HG03108 (cell line): ENCODE measurements at regions not wholly inside any gene's neighbourhood (a gene's known extent, or its start where the extent isn't known, plus 50 kb on each side); places are given as distances from the start of the nearest gene placed in this dataset.

Source experiments
- ATAC-seq: cut with Tn5 transposase; IDR thresholded peaks from one replicate; pipeline ENCODE4 v1.9.1; 2021; ENCODE audit warnings: moderate library complexity; ENCODE audit not compliant: unreplicated experiment

DNA sequence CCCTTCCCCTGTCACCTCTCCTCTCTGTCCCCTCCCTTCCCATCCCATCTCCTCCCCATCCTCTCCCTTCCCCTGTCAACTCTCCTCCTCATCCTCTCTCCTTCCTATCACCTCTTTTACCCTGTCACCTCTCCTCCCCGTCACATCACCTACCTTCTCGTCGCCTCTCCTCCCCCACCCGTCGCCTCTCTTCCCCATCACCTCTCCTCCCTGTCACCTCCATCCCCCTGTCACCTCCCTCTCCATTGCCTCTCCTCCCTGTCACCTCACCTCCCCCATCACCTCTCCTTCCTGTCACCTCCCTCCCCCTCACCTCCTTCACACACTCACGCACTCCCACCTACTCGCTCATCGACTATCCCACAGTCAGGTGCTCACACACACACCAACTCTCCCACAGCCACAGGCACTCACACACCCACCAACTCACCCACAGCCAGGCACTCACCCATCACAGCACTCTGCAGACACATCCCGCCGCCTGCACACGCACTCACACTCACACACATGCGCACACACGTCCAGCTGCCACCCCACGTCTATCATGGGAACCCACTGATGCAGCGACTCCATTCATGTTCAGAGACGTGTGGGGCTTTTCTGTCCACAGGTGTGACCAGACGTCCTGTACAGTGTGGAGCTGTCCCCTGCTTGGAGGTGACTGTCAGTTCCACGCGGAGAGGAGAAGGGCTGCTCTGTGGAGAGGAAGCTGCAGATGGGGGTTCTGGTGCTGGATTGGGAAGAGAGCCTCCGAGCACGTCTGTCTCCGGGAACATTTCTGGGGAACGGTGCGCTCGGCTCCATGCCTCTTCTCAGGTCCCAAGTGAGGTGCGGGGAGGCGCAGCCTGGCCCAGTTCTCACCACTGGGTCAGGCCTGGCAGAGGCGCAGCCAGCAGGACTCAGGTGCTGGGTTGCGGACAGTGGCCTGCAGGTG, 184.3 kb downstream of the TTLL2 start:
- ATAC-seq, result no peak

DNA sequence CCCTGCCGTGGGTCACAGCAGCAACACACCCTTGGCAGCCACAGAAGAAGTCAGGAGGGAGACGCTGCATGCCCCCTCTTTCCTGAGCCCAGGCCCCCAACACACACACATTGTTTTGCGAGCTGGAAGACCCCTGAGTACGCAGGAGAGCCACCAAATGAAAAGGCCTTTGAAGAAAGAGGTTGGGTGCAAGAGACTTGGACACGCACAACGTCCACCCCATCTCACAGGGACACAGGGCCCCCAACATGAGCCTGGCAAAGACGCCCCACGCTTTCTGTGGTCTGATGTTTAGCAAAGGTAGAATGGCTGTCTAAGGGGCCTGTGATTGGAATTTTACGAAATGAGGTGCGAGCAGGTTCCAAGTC, 185.0 kb downstream of the TTLL2 start:
- no peak for ATAC-seq

DNA sequence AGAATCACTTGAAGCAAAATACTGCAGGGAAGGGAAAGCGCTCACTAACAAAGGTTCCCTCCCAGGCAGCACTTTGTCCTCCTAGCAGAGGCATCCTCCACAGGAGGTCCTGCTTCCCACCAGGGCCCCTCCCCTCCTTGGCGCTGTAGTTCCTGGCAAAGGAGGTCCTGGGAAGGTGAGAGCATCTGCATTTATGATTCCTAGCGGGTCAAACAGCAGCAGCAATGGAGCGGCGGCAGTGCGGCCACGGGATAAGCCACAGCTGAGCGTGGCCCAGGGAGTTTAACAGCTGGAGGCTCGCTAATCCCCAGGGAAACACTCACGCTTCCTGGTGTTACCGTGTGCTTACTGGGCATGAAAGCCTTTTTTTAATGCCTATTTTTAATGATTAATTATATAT, 185.8 kb downstream of the TTLL2 start:
- no peak for ATAC-seq

DNA sequence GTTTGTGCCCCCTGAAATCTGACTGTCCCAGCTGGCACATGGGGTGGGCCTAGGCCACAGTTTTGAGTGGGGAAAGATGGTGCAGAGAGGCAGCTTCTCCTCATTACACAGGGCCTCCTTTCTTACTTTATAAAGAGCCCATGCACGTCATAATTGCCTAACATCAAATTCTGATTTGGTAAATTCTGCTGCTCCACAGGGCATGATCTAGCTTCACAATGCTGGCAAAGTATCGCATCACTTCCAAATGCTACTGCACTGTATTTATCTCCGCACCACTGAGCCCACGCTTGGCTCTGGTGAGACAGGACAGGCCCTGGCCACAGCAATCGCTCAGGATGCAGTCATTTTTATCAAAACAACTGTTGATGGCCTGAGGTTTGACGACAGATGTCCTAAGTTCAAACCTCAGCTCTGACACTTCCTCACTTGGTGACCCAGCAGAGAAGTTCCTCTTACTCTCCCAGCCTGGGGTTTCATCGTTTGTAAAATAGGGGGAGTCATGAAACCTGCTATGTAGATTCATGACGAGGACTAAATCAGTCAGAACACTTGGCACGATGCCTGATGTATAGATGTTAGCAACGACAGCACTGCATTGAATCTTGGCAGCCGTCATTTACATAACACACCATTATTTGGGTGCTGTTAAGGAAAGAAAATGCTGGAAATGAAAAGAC, 187.9 kb downstream of the TTLL2 start:
- ATAC-seq, result no peak

DNA sequence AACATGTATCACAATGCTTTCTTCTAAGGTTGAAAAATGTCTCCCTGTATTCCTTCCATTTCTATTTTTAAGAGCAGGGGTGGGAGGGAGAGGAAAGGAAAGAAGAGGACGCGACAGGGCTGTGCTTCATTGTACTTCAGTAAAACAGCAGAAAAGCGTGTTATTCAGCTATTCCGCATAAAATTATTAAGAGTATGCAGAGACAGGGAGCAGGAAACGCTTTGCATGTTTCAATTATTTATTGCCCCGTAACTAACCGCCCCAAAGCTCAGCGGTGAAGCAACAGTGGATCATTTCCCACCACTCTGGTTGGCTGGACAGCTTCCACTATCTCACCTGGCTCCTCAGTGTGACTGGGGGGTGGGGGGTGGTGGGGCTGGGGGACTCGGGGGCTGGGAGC, 188.9 kb downstream of the TTLL2 start:
- ATAC-seq, result no peak

DNA sequence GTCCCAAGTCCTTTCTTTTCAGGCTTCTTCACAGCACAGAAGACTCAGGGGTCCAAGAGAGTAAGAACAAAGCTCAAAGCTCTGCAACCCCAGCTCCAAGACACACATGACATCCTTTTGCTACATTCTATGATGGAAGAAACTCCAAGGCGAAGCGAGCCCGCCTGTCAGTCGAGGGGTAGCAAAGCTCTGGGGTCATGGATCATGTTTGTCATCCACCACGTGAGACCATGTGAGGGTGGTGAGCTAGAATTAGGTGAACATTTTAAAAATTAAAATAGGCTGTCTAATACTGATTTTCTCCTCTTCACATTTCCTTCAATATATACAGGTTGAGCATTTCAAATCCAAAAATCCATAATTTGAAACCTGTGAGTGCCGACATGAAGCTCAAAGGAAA, 189.6 kb downstream of the TTLL2 start:
- ATAC-seq, result no peak

DNA sequence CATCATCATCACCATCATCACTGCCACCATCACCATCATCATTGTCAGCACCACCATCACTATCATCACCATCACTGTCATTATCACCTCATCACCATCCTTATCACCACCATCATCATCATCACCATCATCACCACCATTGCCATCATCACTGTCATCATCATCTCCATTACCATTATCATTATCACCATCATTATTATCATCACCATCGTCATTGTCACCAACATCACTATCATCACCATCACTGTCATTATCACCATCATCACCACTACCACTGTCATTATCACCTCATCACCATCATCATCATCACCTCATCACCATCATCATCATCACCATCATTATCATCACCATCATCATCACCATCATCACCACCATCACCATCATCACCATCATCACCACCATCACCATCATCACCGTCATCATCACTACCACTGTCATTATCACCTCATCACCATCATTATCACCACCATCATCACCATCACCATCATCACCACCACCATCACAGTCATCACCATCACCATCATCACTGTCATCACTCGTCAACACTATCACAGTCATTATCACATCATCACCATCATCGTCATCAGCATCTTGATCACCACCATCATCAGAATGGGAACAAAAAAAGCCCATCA, 191.1 kb downstream of the TTLL2 start:
- no peak for ATAC-seq

DNA sequence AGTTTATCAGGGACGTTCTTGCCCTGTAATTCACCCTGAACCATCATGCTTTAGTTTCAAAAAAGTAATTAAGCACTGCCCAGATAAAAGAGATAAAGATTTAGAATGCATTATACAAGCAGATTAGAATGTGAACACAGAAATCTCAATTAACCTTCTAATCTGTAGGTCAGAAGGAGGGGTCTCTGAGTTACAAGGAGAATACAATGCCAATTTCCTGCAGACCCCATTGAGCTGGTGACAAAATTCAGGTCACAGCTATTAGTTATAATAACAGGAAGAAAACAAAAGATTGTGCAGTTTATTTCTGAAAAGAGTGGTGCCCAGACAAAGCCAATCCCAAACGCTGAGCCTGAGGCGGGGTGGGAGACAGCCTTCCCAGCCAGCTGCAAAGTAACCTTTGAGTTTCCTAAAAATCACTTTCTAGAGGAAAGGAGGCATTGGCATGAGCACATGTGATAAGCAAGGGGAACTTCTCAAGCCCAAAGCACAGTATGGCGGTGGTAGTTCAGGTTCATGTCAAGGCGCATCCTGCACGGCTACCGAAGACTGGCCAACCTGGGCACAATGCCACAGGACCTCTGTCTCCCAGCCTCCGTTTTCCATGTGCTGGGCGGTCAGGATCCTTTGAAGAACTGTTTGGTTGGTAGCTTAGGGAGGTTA, 192.5 kb downstream of the TTLL2 start:
- no peak for ATAC-seq

DNA sequence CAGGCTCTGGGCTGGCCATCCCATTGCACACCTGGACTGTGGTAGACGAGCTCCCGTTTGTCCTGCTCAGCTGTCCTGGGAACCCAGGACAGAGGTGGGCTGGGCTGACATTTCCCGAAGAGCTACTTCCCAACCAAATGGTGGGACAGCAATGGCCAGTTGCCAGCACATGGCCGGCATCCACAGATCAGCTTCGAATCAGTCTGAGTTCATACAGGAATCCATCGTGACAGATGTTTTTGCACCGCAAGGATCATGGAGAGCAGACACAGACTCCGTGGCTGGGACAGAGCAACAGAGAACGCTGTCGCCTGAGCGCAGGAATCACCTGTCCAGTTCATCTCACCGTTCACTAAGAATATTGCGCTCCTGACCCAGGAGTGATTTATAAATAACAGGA, 198.5 kb downstream of the TTLL2 start:
- ATAC-seq, result no peak

DNA sequence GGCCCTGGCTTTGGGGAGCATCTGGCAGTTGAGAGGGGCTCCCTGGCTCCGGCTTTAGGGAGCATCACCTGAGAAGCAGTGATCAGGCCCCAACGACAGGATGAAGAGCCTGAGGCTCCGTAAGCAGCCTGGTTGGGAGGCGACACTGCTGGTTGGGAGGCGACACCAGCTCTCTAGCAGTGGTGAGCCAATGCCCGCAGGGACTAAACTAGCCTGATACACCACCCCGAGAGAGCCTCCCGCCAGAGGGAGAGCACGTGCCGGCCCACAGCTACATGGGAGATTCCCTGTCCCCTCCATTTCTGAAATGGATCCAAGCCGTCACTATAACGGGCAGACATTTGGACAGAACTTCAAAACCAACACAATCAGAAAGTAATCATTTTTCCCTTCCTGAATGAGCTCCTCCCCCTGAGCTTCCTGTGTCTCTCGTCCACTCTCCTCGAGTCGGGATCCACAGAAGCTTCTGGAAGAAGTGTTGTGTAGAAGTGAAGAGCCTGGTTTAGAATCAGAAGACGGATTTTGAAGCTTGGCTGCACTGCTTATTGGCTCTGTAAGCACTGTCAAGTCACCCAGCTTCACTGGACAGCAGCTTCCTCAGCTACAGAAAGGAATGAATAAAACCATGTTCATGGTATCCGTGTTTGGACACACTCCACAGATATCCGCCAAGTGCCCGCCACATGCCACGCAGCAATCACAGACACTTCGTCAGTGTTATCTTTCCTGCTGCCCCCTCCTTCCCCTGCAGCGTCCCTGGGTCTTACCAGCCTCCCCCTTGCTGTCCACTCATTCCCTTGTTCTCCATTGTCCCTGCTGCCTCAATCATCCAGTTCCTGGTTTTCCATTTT, 199.6 kb downstream of the TTLL2 start:
- no peak for ATAC-seq

DNA sequence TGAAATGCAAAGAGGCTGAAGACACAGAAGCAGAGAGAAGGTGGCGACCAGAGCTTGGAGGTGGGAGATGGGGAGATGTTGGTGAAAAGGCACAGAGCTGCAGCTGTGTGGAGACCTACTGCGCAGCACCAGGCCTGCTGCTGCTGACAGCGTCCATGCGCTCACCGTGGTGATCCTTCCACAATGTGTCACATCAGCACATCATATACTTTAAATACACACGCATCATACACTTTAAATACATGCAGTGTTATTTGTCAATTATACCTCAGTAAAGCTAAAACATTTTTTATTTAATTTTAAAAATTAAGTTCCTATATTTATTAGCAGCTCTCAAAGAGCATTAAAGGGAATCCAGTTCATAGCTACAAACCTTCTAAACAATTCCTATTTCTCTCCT, 200.9 kb downstream of the TTLL2 start:
- no peak for ATAC-seq

DNA sequence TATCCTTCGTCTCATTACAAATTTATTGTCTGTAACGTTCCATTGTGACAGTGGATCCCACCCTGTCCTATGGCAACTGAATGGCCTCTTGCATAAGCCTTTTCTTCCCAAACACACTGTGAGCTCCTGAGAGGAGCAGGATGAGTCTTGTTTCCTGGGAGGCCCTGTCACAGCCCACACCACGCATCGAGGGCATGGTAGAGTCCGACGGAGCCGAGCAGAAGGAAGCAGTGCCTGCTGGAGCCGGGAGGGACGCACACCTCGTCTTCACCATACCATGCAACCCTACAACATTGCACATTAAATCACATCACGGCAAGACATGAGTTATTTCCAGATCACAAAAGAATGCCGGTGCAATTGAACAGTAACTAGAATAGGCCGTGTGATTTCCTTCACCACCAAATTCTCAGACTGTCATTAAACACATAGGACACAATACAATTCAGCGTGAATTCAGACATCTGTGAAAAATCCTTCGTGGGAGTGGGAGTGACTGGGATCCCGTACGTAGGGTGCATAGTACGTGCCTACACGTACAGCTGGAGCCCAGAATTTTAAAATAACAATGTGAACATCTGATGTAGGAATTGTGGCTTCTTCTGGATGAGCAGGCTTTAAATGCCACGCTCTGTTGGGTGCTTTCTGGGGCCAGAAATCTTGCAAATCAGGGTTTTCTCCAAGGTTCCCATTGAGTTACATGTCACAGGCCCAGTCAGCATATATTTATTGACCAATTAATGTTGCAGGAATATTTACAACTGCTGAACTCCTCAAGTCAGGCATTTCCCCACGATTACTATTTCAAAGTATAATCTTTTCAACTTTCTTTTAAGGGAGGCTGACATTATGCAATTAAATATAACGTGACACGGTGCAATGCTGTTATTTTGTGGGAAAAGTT, 201.8 kb downstream of the TTLL2 start:
- no peak for ATAC-seq

DNA sequence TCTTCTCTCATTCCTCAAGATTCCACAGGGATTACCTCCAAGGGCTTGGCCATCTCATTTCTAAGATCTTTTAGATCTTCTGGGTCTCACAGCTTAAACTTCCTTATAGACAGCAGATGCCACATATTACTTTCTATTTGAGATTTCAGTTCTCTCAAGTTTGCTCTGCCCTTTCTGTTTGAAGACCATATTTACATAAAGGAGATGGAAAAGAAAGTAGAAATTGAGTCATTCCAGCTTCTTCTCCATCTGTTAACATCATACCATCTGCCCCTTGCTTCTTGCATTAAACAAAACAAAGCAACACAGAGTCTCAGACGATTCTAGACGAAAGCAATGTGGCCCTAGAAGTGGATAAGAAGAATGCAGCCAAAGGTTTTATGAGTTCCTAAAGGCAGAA, 203.4 kb downstream of the TTLL2 start:
- no peak for ATAC-seq

DNA sequence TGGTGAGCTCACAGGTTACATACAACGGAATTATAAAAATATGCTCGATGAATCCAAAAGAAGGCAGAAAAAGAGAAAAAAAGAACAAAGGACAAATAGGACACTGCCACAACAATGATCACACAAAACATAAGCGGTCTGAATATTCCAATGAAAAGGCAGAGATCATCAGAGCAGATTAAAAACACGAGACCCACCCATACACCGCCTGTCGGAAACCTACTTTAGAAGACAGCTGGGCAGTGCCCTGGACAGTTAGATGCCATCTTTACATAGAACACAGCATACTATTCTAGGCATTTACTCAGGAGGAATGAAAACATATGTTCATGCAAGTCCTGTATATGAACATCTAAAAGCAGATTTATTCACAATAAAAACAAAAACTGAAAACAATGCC, 204.1 kb downstream of the TTLL2 start:
- ATAC-seq, result no peak

DNA sequence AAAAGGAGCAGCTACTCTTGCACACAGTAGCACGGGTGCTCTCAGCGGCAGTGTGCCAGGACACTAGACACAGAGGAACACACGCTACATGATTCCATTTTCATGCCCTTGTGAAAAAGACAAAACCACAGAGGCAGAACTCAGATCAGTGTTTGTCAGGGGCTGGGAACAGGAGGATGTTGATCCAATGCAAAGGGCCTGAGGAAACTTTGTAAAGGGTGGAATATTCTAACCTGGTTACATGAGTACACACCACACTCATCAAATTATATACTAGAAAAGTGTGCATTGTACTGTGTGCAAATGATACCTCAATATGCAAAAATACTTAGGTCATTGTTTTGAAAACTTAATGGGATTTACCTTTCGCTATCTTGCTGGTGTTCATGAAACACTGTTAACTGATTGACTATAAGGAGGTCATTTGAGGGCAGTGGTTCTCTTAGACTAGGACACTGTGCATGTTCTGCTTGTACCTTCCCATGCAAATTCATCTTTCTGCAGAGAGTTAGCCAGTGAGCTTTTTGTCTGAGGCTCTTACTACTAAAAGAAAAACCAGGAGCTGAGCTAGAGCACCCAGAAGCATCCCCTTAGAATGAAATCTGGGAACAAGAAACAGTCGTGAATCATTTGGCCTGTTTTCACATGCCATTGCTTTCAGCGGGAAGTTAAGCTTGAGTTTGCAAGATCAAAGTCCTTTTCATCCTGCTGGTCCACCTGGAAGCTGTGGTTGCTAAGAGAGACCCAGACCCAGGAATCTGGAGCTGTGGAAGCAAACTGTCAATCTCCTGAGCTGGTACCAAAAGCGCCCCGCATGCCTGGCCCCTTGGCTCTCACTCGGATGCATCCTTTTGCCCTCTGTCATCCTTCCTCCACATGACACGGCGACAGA, 204.8 kb downstream of the TTLL2 start:
- no peak for ATAC-seq

DNA sequence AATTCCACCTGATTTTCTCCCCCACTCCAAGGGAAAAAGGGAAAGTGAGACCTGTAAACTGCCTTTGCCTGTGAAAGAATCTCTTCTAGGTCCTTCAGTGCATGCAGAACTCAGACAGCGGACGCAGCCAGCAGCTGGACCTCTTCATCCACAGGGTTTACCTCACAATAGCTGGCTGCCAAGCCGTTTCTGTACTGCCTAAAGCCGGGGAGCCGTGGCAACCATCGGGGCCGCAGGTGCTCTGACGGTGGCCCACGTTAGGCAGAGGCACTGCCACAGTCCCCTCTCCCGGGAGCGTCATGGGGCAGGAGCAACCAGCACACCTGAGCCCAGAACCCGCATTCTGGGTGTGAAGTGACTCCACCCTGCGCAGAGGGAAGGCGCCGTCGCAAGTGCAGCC, 206.1 kb downstream of the TTLL2 start:
- ATAC-seq, result no peak

DNA sequence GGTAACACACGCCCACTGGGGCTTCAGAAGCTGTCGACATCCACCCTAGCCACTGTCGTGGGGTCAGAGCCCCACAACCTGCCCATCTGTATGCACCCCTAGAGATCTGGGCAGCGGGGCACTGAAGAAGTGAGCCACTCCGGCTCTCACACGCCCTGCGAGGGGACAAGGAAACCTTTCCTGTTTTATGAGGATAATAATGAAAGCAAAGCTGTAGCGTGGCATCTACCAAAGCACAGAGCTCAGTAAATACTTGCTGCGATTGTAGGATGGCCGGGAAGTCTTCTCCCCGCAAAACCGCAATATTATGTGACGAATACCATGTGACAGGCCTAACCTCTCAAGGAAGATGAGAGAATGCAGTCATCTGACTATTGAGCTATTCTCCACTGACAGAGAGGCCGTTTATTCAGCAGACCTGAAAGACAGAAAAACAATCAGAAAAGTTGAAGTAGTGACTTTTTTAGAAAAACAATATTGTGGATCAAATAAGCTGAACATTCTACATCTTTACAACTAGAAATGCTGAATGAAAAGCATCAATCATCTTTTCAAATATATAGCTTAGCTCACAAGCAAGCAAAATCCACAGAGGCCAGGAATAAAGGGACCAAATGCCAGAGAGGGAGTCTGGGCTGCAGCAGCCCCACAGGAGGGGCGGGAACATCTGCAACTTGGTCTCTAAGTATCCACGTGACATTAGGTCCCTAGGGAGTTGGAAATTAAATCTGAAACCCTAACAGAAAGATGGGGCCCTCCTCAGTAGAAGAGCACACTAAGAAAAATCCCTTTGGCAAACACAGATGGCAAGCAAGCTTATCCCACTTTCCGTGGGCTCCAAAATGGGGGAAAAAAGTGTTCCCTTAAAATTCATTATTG, 207.8 kb downstream of the TTLL2 start:
- ATAC-seq, result no peak

DNA sequence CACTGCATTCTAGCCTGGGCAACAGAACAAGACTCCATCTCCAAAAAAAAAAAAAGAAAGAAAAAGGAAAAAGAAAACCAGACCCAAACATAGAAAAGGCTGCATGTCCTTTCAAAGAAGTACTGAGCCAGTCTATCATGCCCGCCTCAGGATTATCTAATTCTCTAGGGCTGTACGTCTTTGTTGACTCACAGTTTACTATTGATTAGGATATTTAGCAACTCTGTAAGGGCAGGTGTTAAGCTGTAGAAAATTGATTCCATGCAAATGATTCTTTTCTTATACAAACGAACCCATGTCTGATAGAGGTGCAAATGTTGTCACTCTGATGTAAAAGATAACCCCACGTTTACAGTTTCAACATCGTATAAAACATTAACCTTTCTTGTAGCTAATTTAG, 209.0 kb downstream of the TTLL2 start:
- ATAC-seq, result no peak
